ENCODE measurements at regions not wholly inside any gene's neighbourhood (a gene's known extent, or its start where the extent isn't known, plus 50 kb on each side); places are given as distances from the start of the nearest gene placed in this dataset.

DNA sequence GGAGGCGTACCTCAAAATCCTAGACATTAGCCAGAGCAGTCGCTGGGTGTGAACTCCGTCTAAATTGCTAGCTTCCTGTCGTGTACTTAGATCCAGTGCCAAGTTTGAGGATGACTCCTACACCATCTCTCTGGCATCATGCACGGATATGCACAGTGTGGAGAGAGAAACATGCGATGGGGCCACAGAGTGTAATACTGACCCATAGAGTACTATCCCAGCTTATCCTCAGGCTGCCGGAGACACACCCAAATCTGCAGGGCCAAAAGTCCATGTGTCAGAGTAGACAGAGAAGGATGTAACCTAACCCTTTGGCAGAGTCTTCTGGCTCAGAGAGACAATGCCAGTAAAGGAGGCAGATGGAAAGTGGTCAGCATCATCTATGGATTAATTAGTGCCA lies 84.2 kb downstream of the ARL4C start:
- Histone ChIP-seq H3K4me3 (replicated peaks in 1 of 2; ENCODE audit: low read depth in 1 of 2, low read length in 2 of 2) (no peak overlapping the region), H3K27ac (ENCODE audit: low read depth, low read length) (no peak overlapping the region), H3K79me2 (ENCODE audit: insufficient read depth, low read length) (no peaks in the 10 kb centered on the region), H3K9me2 (ENCODE audit: insufficient read depth) (no peaks in the 10 kb centered on the region), H3K36me3 (ENCODE audit: control insufficient read depth in 1 of 2, insufficient read depth in 2 of 2, low read length in 2 of 2) (no peaks in the 10 kb centered on the region), H3K27me3 (ENCODE audit: insufficient read depth, low read length) (no peaks in the 10 kb centered on the region), H3K9me3 (ENCODE audit: control insufficient read depth in 1 of 2, insufficient read depth in 1 of 2, low read depth in 1 of 2, low read length in 2 of 2) (no peaks in the 10 kb centered on the region), H2AFZ (ENCODE audit: low read depth, low read length, poor library complexity, severe bottlenecking) (no peak overlapping the region), H4K20me1 (ENCODE audit: insufficient read depth) (no peaks in the 10 kb centered on the region), H3K4me2 (ENCODE audit: low read length) (no peak overlapping the region; the same call in 1 of the 2 replicates), H3K4me1 (ENCODE audit: control insufficient read depth in 1 of 2, insufficient read depth in 2 of 2, low read length in 2 of 2) (peaks cover 0 to 6% of the 10 kb centered on the region in 2 experiments; a peak in 1 of 4 replicates), H3K9ac (ENCODE audit: low read length) (no peak overlapping the region)
- intact Hi-C loops (cut with micrococcal nuclease): no loop called here
- no TSS peak for BruUV-seq (replicated peaks)
- ChIA-PET RAD21 (ENCODE audit: low non-redundant PET in 1 of 2, low total read pairs in 2 of 2, uncharacterized antibody in 2 of 2, unreplicated experiment in 2 of 2) (no interaction called here), POLR2A (interaction anchor here (1.8 kb wide), 1 partner anchor 10 kb away, joined by 7 read pairs; no protein-coding TSS in a partner anchor), CTCF (no interaction called here)
- ATAC-seq (no peak), DNase-seq (ENCODE audit: low read depth, low spot score) (no peak)
- TF ChIP-seq TCF7L2 (IDR thresholded peaks at IDR 0.05; ENCODE audit: borderline replicate concordance, extremely low read depth, insufficient read depth, insufficient read length): no peak
- TF ChIP-seq, protein P1, sequence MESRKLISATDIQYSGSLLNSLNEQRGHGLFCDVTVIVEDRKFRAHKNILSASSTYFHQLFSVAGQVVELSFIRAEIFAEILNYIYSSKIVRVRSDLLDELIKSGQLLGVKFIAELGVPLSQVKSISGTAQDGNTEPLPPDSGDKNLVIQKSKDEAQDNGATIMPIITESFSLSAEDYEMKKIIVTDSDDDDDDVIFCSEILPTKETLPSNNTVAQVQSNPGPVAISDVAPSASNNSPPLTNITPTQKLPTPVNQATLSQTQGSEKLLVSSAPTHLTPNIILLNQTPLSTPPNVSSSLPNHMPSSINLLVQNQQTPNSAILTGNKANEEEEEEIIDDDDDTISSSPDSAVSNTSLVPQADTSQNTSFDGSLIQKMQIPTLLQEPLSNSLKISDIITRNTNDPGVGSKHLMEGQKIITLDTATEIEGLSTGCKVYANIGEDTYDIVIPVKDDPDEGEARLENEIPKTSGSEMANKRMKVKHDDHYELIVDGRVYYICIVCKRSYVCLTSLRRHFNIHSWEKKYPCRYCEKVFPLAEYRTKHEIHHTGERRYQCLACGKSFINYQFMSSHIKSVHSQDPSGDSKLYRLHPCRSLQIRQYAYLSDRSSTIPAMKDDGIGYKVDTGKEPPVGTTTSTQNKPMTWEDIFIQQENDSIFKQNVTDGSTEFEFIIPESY (IDR thresholded peaks at IDR 0.05; ENCODE audit: extremely low read depth, insufficient replicate concordance, low read length): no peak
- no peak for TF ChIP-seq REST (IDR thresholded peaks at IDR 0.05; ENCODE audit: low read depth)
- no peak for TF ChIP-seq SRF (IDR thresholded peaks at IDR 0.05; ENCODE audit: low read depth)
- no peak for TF ChIP-seq EGR1 (IDR thresholded peaks at IDR 0.05; ENCODE audit: low read depth)
- TF ChIP-seq SP1 (IDR thresholded peaks at IDR 0.05; ENCODE audit: low read depth): no peak

Data from HCT116 (cell line).